ENCODE measurements at regions not wholly inside any gene's neighbourhood (a gene's known extent, or its start where the extent isn't known, plus 50 kb on each side); places are given as distances from the start of the nearest gene placed in this dataset.
A peak's percentile ranks its signal among the peaks of the same experiment; 100 is the strongest.

- DNase-seq (ENCODE audit: low read depth) = no peak
- TF ChIP-seq CTCF (IDR thresholded peaks at IDR 0.05; ENCODE audit: control insufficient read depth, insufficient read depth, low read depth, low read length, missing control alignments) = no peak
- no peak overlapping the region for H3K4me3 ChIP-seq (ENCODE audit: control insufficient read depth, low read depth, low read length)
These were observed 661.9 kb downstream of the ETS1 start for GRCh38 chr11:127925475-127925874.

- no peak overlapping the region for H3K4me3 ChIP-seq (ENCODE audit: control insufficient read depth, low read depth, low read length)
- TF ChIP-seq CTCF (IDR thresholded peaks at IDR 0.05; ENCODE audit: control insufficient read depth, insufficient read depth, low read depth, low read length, missing control alignments) = no peak
- peak; percentile 46 for DNase-seq (ENCODE audit: low read depth)
These were observed 668.0 kb downstream of the ETS1 start for GRCh38 chr11:127919206-127920000.

- H3K4me3 ChIP-seq (ENCODE audit: control insufficient read depth, low read depth, low read length) = no peak overlapping the region
- no peak for TF ChIP-seq CTCF (IDR thresholded peaks at IDR 0.05; ENCODE audit: control insufficient read depth, insufficient read depth, low read depth, low read length, missing control alignments)
- DNase-seq (ENCODE audit: low read depth) = no peak
These were observed 685.0 kb downstream of the ETS1 start for GRCh38 chr11:127902382-127902781.

GRCh38 chr11:127898422-127899365, 688.7 kb downstream of the ETS1 start:
- H3K4me3 ChIP-seq (ENCODE audit: control insufficient read depth, low read depth, low read length) = no peak overlapping the region
- DNase-seq (ENCODE audit: low read depth) = no peak

GRCh38 chr11:127895776-127896175, 691.6 kb downstream of the ETS1 start:
- no peak for DNase-seq (ENCODE audit: low read depth)
- no peak for TF ChIP-seq CTCF (IDR thresholded peaks at IDR 0.05; ENCODE audit: control insufficient read depth, insufficient read depth, low read depth, low read length, missing control alignments)
- no peak overlapping the region for H3K4me3 ChIP-seq (ENCODE audit: control insufficient read depth, low read depth, low read length)

More at GRCh38 chr11:127898422-127899365, 688.7 kb downstream of the ETS1 start:
- TF ChIP-seq CTCF (IDR thresholded peaks at IDR 0.05; ENCODE audit: control insufficient read depth, insufficient read depth, low read depth, low read length, missing control alignments) = no peak

- H3K4me3 ChIP-seq (ENCODE audit: control insufficient read depth, low read depth, low read length) = no peak overlapping the region
- no peak for TF ChIP-seq CTCF (IDR thresholded peaks at IDR 0.05; ENCODE audit: control insufficient read depth, insufficient read depth, low read depth, low read length, missing control alignments)
- no peak for DNase-seq (ENCODE audit: low read depth)
These were observed 693.0 kb downstream of the ETS1 start for GRCh38 chr11:127894316-127894715.

Measured in AG09309 (cell line).